ENCODE measurements at regions not wholly inside any gene's neighbourhood (a gene's known extent, or its start where the extent isn't known, plus 50 kb on each side); places are given as distances from the start of the nearest gene placed in this dataset.

DNA sequence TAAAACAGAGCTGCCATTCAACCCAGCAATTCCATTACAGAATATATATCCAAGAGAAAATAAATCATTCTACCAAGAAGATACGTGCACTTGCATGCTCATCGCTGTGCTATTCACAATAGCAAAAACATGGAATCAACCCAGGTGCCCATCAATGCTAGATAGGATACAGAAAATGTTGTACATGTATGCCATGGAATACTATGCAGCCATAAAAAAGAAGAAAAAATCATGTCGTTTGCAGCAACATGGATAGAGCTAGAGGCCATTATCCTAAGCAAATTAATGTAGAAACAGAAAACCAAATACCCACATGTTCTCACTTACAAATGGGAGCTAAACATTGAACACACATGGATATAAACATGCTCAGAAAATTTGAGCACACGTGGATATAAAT is 633.1 kb upstream of the CITED2 start:
- TF ChIP-seq, protein P1, sequence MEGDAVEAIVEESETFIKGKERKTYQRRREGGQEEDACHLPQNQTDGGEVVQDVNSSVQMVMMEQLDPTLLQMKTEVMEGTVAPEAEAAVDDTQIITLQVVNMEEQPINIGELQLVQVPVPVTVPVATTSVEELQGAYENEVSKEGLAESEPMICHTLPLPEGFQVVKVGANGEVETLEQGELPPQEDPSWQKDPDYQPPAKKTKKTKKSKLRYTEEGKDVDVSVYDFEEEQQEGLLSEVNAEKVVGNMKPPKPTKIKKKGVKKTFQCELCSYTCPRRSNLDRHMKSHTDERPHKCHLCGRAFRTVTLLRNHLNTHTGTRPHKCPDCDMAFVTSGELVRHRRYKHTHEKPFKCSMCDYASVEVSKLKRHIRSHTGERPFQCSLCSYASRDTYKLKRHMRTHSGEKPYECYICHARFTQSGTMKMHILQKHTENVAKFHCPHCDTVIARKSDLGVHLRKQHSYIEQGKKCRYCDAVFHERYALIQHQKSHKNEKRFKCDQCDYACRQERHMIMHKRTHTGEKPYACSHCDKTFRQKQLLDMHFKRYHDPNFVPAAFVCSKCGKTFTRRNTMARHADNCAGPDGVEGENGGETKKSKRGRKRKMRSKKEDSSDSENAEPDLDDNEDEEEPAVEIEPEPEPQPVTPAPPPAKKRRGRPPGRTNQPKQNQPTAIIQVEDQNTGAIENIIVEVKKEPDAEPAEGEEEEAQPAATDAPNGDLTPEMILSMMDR (IDR thresholded peaks at IDR 0.05): no peak
- TF ChIP-seq EZH2phosphoT487 (IDR thresholded peaks at IDR 0.05) (no peak), EZH2 (IDR thresholded peaks at IDR 0.05) (no peak)
